Kidney (tissue), 13 donors: ENCODE measurements at regions not wholly inside any gene's neighbourhood (a gene's known extent, or its start where the extent isn't known, plus 50 kb on each side); places are given as distances from the start of the nearest gene placed in this dataset.
"Not testable (repeated sequence)": the region's sequence is repeated elsewhere in the genome, so short reads cannot be mapped to it uniquely, and the experiment has no call there.

Experiments used
- DNase-seq, 5 donors: peaks; one replicate each; pipeline ENCODE4 v3.0.0-alpha.2; 2013 to 2020
- FAIRE-seq: peaks from 2 replicates; lab custom pipeline; 2012; peaks lifted over from hg19 to GRCh38; lab: Jason Lieb, UNC
- H3K27ac ChIP-seq, 2 donors: one replicate each; pipeline ENCODE4 v1.7.0; 2013; ENCODE audit warnings: low read depth in 2 of 2, low read length in 2 of 2, inconsistent platforms in 1 of 2
- H3K27me3 ChIP-seq: one replicate; pipeline ENCODE4 v1.7.1; 2013; ENCODE audit warnings: low read length, inconsistent platforms; ENCODE audit not compliant: control insufficient read depth, insufficient read depth
- H3K36me3 ChIP-seq, 3 donors: one replicate each; pipeline versions ENCODE4 v1.7.0 to v1.7.1; 2013; ENCODE audit warnings: low read length in 3 of 3, control low read depth in 1 of 3, inconsistent platforms in 1 of 3; ENCODE audit not compliant: insufficient read depth in 3 of 3, control insufficient read depth in 2 of 3
- H3K4me1 ChIP-seq, 3 donors: one replicate each; pipeline versions ENCODE4 v1.7.0 to v1.7.1; 2013; ENCODE audit warnings: low read length in 3 of 3, inconsistent platforms in 1 of 3, low read depth in 1 of 3; ENCODE audit not compliant: control insufficient read depth in 2 of 3, insufficient read depth in 2 of 3
- H3K4me3 ChIP-seq, 3 donors: one replicate each; pipeline versions ENCODE4 v1.7.0 to v1.8.1; 2013; ENCODE audit warnings: low read length in 3 of 3, control low read depth in 1 of 3, inconsistent platforms in 1 of 3
- H3K9ac ChIP-seq, 3 donors: one replicate each; pipeline versions ENCODE4 v1.7.0 to v1.7.1; 2013; ENCODE audit warnings: low read length in 3 of 3, control low read depth in 1 of 3, inconsistent platforms in 1 of 3
- H3K9me3 ChIP-seq, 3 donors: one replicate each; pipeline versions ENCODE4 v1.7.0 to v1.7.1; 2013; ENCODE audit warnings: low read length in 3 of 3, control low read depth in 1 of 3, inconsistent platforms in 1 of 3; ENCODE audit not compliant: control insufficient read depth in 2 of 3, insufficient read depth in 1 of 3
- intact Hi-C: fragments of 100-400 bp; cut with DNase I; formaldehyde crosslinking; loops from one replicate; pipeline ENCODE4 v1.11.1; 2022
- TF ChIP-seq, protein P1 (sequence below): IDR thresholded peaks from 3 replicates; pipeline ENCODE4 v1.5.1; 2012; ENCODE audit warnings: mild to moderate bottlenecking, moderate library complexity, borderline replicate concordance; ENCODE audit not compliant: insufficient read depth; ENCODE audit errors: extremely low read depth
- donor health status: control.
- donor health status: control.
- donor health status: control.
- donor health status: control.
- donor health status: control.
- donor health status: DM: yes; HTN: yes; CAD: no.
- donor health status: Normal renal cell carcinoma (clear cell type).

DNA sequence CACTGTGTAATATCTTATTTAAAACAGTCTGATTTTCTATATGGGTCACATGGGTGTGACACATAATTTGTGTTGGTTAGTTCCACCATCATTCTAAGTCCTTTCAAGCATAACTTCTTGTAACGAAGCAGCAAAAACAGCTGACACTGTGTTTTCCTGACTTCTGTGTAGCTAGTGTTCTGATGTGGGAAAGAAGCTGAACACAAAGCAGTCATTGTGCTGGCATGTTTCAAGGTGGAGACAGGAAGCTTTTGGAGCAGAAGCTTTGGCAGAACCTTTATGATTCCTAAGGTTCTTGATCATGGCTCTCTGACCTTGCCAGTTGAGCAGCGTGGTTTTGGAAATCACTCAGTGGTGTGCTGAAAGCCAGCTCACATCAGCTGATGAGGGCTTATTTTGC, 351.7 kb upstream of the MDGA2 start:
- Histone ChIP-seq H3K9ac (no peak overlapping the region), H3K27me3 (no peaks in the 10 kb centered on the region), H3K4me1 (no peaks in the 10 kb centered on the region), H3K4me3 (no peak overlapping the region), H3K36me3 (no peaks in the 10 kb centered on the region), H3K27ac (no peak overlapping the region), H3K9me3 (no peaks in the 10 kb centered on the region)
- intact Hi-C loops: no loop called here
- peak in 1 of 5 donors; percentile 0 for DNase-seq
- TF ChIP-seq, protein P1, sequence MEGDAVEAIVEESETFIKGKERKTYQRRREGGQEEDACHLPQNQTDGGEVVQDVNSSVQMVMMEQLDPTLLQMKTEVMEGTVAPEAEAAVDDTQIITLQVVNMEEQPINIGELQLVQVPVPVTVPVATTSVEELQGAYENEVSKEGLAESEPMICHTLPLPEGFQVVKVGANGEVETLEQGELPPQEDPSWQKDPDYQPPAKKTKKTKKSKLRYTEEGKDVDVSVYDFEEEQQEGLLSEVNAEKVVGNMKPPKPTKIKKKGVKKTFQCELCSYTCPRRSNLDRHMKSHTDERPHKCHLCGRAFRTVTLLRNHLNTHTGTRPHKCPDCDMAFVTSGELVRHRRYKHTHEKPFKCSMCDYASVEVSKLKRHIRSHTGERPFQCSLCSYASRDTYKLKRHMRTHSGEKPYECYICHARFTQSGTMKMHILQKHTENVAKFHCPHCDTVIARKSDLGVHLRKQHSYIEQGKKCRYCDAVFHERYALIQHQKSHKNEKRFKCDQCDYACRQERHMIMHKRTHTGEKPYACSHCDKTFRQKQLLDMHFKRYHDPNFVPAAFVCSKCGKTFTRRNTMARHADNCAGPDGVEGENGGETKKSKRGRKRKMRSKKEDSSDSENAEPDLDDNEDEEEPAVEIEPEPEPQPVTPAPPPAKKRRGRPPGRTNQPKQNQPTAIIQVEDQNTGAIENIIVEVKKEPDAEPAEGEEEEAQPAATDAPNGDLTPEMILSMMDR: no peak
- no peak for FAIRE-seq

DNA sequence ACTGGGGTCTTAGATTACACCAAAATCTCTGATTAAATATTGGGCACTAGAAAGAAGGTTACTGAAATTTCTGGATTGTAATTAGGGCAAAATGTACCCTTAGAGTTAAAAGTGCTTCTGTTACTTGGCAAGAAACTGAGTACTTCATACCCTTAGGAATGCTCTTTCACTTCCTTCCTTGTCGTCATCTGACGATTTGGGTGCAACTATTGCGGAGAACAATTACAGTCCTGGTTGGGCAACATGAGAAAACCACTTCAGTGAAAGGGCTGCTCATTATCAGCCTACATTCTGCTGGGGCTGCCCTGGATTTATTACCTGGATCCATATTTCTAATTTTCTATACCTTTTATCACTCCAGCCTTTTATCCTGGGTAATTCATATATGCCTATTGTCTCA, 348.5 kb upstream of the MDGA2 start:
- FAIRE-seq (no peak), DNase-seq (no peak)
- TF ChIP-seq, protein P1: no peak
- H3K9ac ChIP-seq: no peak overlapping the region
- H3K9me3 ChIP-seq: no peaks in the 10 kb centered on the region
- H3K27me3 ChIP-seq: no peaks in the 10 kb centered on the region
- H3K4me3 ChIP-seq: no peak overlapping the region
- H3K36me3 ChIP-seq: no peaks in the 10 kb centered on the region
- no peaks in the 10 kb centered on the region for H3K4me1 ChIP-seq
- intact Hi-C loops: no loop called here
- no peak overlapping the region for H3K27ac ChIP-seq

DNA sequence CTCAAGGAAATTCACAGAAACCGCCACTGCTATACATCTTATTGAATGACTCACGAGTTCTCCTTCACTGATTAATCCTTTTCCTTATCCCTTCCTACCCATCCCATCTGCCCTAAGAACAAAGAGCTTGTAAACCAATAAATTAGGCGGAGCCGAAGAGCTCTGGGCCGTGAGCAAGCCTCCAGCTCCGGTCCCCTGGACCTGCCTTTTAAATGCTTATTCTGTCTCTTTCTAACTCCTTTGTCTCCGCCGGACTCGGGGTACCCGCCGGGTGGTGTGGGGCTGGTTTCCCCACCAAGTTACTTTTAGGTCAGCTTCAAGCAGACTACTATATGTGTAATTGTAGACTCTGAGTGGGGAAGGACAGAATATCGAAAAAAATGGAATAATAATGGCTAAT, 336.1 kb upstream of the MDGA2 start:
- H3K9ac ChIP-seq, H3K4me3 ChIP-seq, H3K27ac ChIP-seq, DNase-seq, H3K4me1 ChIP-seq, H3K9me3 ChIP-seq, intact Hi-C loops, FAIRE-seq, H3K36me3 ChIP-seq, H3K27me3 ChIP-seq: not testable (repeated sequence)

DNA sequence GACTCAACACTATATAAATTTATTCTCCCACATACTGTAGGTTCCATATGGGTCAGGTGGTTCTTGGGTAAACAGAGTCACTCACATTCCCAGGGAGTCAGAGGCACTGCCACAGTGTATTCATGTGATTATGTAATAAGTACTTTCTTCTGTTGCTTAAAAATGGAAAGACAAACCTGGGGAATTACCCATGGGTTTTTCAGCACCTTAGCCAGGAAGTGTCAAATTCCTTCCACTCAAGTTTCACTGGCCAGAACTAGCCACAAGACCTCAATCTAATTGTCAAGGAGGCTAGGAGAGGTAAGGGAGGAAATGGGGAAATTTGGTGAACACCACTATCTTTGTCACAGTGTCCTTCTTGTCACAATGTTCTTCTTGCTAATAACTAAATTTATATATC, 333.2 kb upstream of the MDGA2 start:
- Histone ChIP-seq H3K27me3 (no peaks in the 10 kb centered on the region), H3K4me3 (no peak overlapping the region), H3K27ac (no peak overlapping the region), H3K9ac (no peak overlapping the region), H3K4me1 (no peaks in the 10 kb centered on the region), H3K36me3 (no peaks in the 10 kb centered on the region), H3K9me3 (no peaks in the 10 kb centered on the region)
- no peak for FAIRE-seq
- no peak for DNase-seq
- intact Hi-C loops: no loop called here
- TF ChIP-seq, protein P1: no peak
